Vagina (tissue), 2 donors: ENCODE measurements at regions not wholly inside any gene's neighbourhood (a gene's known extent, or its start where the extent isn't known, plus 50 kb on each side); places are given as distances from the start of the nearest gene placed in this dataset.

Source experiments
- CTCF ChIP-seq, 3 experiments: fragments of 450-650 bp in 2 of 3; fragments of 200-600 bp in 1 of 3; sonication (generic) in 1 of 3; IDR thresholded peaks; one replicate each; pipeline ENCODE4 v1.5.1; 2017 to 2019; ENCODE audit warnings: antibody characterized with exemption in 3 of 3, mild to moderate bottlenecking in 2 of 3, moderate library complexity in 2 of 3
- POLR2A ChIP-seq, 2 donors: fragments of 450-650 bp; IDR thresholded peaks; one replicate each; pipeline ENCODE4 v1.6.1; 2017; ENCODE audit warnings: antibody characterized with exemption in 2 of 2, mild to moderate bottlenecking in 2 of 2, moderate library complexity in 2 of 2
- POLR2AphosphoS5 ChIP-seq, 2 donors: sonication (generic); formaldehyde crosslinking; IDR thresholded peaks; one replicate each; pipeline ENCODE4 v1.9.0; 2017; ENCODE audit warnings: antibody characterized with exemption in 2 of 2, mild to moderate bottlenecking in 2 of 2, low read depth in 1 of 2; ENCODE audit not compliant: insufficient read depth in 1 of 2

GRCh38 chr17:55969562-55970324, 183.5 kb upstream of the ANKFN1 start:
- TF ChIP-seq CTCF (IDR thresholded peaks at IDR 0.05) (no peak), POLR2A (IDR thresholded peaks at IDR 0.05) (no peak), POLR2AphosphoS5 (IDR thresholded peaks at IDR 0.05; ENCODE audit: insufficient read depth in 1 of 2, low read depth in 1 of 2) (no peak)
